ENCODE measurements at regions not wholly inside any gene's neighbourhood (a gene's known extent, or its start where the extent isn't known, plus 50 kb on each side); places are given as distances from the start of the nearest gene placed in this dataset.

DNA sequence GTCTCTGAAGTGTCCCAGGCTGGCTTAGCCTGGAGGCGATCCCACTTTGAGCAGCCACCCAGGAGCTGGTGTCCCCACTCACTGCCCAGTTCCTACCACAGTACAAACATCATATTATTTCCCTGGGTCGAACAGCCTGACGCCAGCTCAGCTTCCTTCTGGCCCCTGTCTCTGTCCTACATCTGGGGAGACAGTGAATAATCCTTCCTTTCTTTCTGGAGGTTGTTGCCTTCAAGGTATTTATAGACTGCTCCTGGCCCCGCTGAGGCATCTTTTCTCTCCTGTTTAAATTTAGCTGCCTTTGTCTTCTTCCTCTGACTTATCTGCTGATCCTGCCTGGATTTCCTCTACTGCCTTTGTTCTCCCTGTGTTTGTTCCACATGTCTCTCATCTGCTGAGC is 56.8 kb upstream of the LRRC55 start:
- no peak for TF ChIP-seq CTCF (IDR thresholded peaks at IDR 0.05; ENCODE audit: low read depth, low read length)
- no peak for DNase-seq (ENCODE audit: low read depth, low spot score)
- no peak overlapping the region for H3K4me3 ChIP-seq (ENCODE audit: low read depth, low read length)
- in situ Hi-C loops (cut with HindIII; ENCODE audit: low sequenced_read_pairs) = no loop called here

- no peak for TF ChIP-seq CTCF (IDR thresholded peaks at IDR 0.05; ENCODE audit: low read depth, low read length)
- no peak overlapping the region for H3K4me3 ChIP-seq (ENCODE audit: low read depth, low read length)
- in situ Hi-C loops (cut with HindIII; ENCODE audit: low sequenced_read_pairs) = no loop called here
- DNase-seq (ENCODE audit: low read depth, low spot score) = no peak
Observed at GRCh38 chr11:57126766-57127400, 54.9 kb upstream of the LRRC55 start.

GRCh38 chr11:57131080-57131790 is 50.5 kb upstream of the LRRC55 start:
- H3K4me3 ChIP-seq (ENCODE audit: low read depth, low read length) = no peak overlapping the region
- TF ChIP-seq CTCF (IDR thresholded peaks at IDR 0.05; ENCODE audit: low read depth, low read length) = peak; percentile 53
- peak; percentile 6 for DNase-seq (ENCODE audit: low read depth, low spot score)
- in situ Hi-C loops (cut with HindIII; ENCODE audit: low sequenced_read_pairs) = no loop called here

Measured in astrocyte of the spinal cord (primary cell).